A673 (cell line): ENCODE measurements at regions not wholly inside any gene's neighbourhood (a gene's known extent, or its start where the extent isn't known, plus 50 kb on each side); places are given as distances from the start of the nearest gene placed in this dataset.

Source experiments
- CTCF ChIP-seq: fragments of 300-800, 200-600 bp; sonication (generic); conservative IDR thresholded peaks from 2 replicates; pipeline ENCODE4 v1.5.1; 2017; ENCODE audit warnings: low read depth, mild to moderate bottlenecking, antibody characterized with exemption, low read length, moderate library complexity, mixed read lengths
- EZH2 ChIP-seq: fragments of 200-600 bp; sonication (generic); IDR thresholded peaks from 2 replicates; pipeline ENCODE4 v1.6.1; 2017; ENCODE audit warnings: borderline replicate concordance, low read depth, mild to moderate bottlenecking, mixed read lengths, antibody characterized with exemption, low read length; ENCODE audit not compliant: poor library complexity, severe bottlenecking

GRCh38 chr13:61002686-61003085, 413.0 kb downstream of the PCDH20 start:
- TF ChIP-seq CTCF: no peak
- no peak for TF ChIP-seq EZH2
